Panc1 (cell line): ENCODE measurements at regions not wholly inside any gene's neighbourhood (a gene's known extent, or its start where the extent isn't known, plus 50 kb on each side); places are given as distances from the start of the nearest gene placed in this dataset.

Experiments
- POLR2AphosphoS5 ChIP-seq: IDR thresholded peaks from 2 replicates; pipeline ENCODE4 v1.6.1; 2012; ENCODE audit warnings: mild to moderate bottlenecking, low read depth, low read length, moderate library complexity
- TF ChIP-seq, protein P1 (sequence below): fragments of 450-650 bp; IDR thresholded peaks from 2 replicates; pipeline ENCODE4 v1.5.1; 2017; ENCODE audit warnings: mild to moderate bottlenecking

DNA sequence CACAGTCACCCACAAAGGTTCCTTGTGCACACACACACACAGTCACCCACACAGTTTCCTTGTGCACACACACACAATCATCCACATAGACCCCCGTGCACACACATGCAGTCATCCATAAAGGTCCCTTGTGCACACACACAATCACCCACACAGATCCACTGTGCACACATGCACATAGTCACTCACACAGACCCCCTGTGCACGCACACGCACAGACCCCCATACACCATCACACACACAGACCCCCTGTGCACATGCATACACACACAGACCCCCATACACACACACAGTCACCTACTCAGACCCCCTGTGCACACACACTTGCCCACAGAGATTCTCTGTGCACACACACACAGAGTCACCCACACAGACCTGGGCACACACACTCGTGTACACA, 107.1 kb downstream of the HSPH1 start:
- TF ChIP-seq, protein P1, sequence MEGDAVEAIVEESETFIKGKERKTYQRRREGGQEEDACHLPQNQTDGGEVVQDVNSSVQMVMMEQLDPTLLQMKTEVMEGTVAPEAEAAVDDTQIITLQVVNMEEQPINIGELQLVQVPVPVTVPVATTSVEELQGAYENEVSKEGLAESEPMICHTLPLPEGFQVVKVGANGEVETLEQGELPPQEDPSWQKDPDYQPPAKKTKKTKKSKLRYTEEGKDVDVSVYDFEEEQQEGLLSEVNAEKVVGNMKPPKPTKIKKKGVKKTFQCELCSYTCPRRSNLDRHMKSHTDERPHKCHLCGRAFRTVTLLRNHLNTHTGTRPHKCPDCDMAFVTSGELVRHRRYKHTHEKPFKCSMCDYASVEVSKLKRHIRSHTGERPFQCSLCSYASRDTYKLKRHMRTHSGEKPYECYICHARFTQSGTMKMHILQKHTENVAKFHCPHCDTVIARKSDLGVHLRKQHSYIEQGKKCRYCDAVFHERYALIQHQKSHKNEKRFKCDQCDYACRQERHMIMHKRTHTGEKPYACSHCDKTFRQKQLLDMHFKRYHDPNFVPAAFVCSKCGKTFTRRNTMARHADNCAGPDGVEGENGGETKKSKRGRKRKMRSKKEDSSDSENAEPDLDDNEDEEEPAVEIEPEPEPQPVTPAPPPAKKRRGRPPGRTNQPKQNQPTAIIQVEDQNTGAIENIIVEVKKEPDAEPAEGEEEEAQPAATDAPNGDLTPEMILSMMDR: no peak
- no peak for TF ChIP-seq POLR2AphosphoS5
